Endothelial cell of umbilical vein (primary cell): ENCODE measurements at regions not wholly inside any gene's neighbourhood (a gene's known extent, or its start where the extent isn't known, plus 50 kb on each side); places are given as distances from the start of the nearest gene placed in this dataset.

Experiments used
- BruUV-seq: library from RNA; stranded (reverse); fragments of 400-500 nt; replicated peaks from 2 replicates; lab custom pipeline; 2021; lab: Mats Ljungman, UMichigan
- CTCF ChIA-PET: fragments of 300-600, 350-600 bp; sonication (Branson Sonifier 250); formaldehyde crosslinking; loops from one replicate; lab custom pipeline; 2021; ENCODE audit warnings: antibody characterized with exemption, inconsistent platforms; lab: Charles Lee
- POLR2A ChIA-PET: fragments of 300-600, 350-600 bp; sonication (Branson Sonifier 250); formaldehyde crosslinking; loops from one replicate; lab custom pipeline; 2021; ENCODE audit warnings: antibody characterized with exemption, inconsistent platforms; lab: Charles Lee
- DNase-seq: peaks from one replicate; pipeline ENCODE4 v3.0.0-alpha.2; 2011; ENCODE audit warnings: low read depth, low spot score
- FAIRE-seq: peaks from 2 replicates; lab custom pipeline; 2011; peaks lifted over from hg19 to GRCh38; lab: Jason Lieb, UNC
- H2AFZ ChIP-seq: 2 replicates; pipeline ENCODE4 v1.6.0; 2012; ENCODE audit warnings: low read depth, low read length, control low read depth, inconsistent platforms
- H3K27ac ChIP-seq: 2 replicates; pipeline ENCODE4 v1.5.1; 2011; ENCODE audit warnings: low read depth, mild to moderate bottlenecking, control low read depth, low read length, moderate library complexity; ENCODE audit not compliant: insufficient read depth
- H3K27me3 ChIP-seq, 2 experiments: 2 replicates each; pipeline versions ENCODE4 v1.6.0 to v1.6.1; 2011; ENCODE audit warnings: low read length in 2 of 2, mixed read lengths in 1 of 2; ENCODE audit not compliant: control insufficient read depth in 2 of 2, insufficient read depth in 2 of 2
- H3K36me3 ChIP-seq, 2 experiments: 2 replicates in 1 of 2; 3 replicates in 1 of 2; pipeline ENCODE4 v1.5.1; 2011; ENCODE audit warnings: low read length in 2 of 2, mild to moderate bottlenecking in 1 of 2, moderate library complexity in 1 of 2; ENCODE audit not compliant: control insufficient read depth in 2 of 2, insufficient read depth in 2 of 2; ENCODE audit errors: extremely low read depth in 1 of 2
- H3K4me1 ChIP-seq: 3 replicates; pipeline ENCODE4 v1.5.1; 2011; ENCODE audit warnings: mild to moderate bottlenecking, low read length; ENCODE audit not compliant: control insufficient read depth, insufficient read depth; ENCODE audit errors: extremely low read depth
- H3K4me2 ChIP-seq: 2 replicates; pipeline ENCODE4 v1.6.1; 2011; ENCODE audit warnings: low read length, control low read depth, mixed read lengths; ENCODE audit not compliant: insufficient read depth
- H3K4me3 ChIP-seq, 3 experiments: fragments of 200-600 bp in 1 of 3; sonication (generic), shearing (Covaris generic) in 1 of 3; replicated peaks in 1 of 3; 2 replicates each; pipeline ENCODE4 v1.5.1; 2011 to 2016; ENCODE audit warnings: control low read depth in 3 of 3, low read length in 3 of 3, mild to moderate bottlenecking in 2 of 3, inconsistent platforms in 1 of 3, low read depth in 1 of 3, moderate library complexity in 1 of 3; ENCODE audit not compliant: insufficient read depth in 1 of 3
- H3K79me2 ChIP-seq: 2 replicates; pipeline ENCODE4 v1.6.0; 2012; ENCODE audit warnings: low read length, inconsistent platforms; ENCODE audit not compliant: control insufficient read depth, insufficient read depth
- H3K9ac ChIP-seq: replicated peaks from 2 replicates; pipeline ENCODE3; 2011; ENCODE audit warnings: low read length, control low read depth; ENCODE audit not compliant: insufficient read depth; ENCODE audit errors: extremely low read depth
- H3K9me1 ChIP-seq: replicated peaks from 3 replicates; pipeline ENCODE4 v1.6.0; 2011; ENCODE audit warnings: mild to moderate bottlenecking, low read length; ENCODE audit not compliant: control insufficient read depth, insufficient read depth; ENCODE audit errors: extremely low read depth
- H3K9me3 ChIP-seq: replicated peaks from 2 replicates; pipeline ENCODE4 v1.5.1; 2012; ENCODE audit warnings: low read length, inconsistent platforms; ENCODE audit not compliant: control insufficient read depth, insufficient read depth
- H4K20me1 ChIP-seq: replicated peaks from 2 replicates; pipeline ENCODE3; 2011; ENCODE audit warnings: mild to moderate bottlenecking, low read length; ENCODE audit not compliant: control insufficient read depth, insufficient read depth; ENCODE audit errors: extremely low read depth
- CTCF ChIP-seq, 2 donors: IDR thresholded peaks; 1 replicate in 1 of 2; 2 replicates in 1 of 2; pipeline ENCODE4 v1.5.1; 2011; ENCODE audit warnings: low read length in 2 of 2, mild to moderate bottlenecking in 2 of 2, moderate library complexity in 2 of 2, control low read depth in 1 of 2, inconsistent platforms in 1 of 2, low read depth in 1 of 2; ENCODE audit not compliant: insufficient read depth in 1 of 2; ENCODE audit errors: extremely low read depth in 1 of 2
- EZH2 ChIP-seq: IDR thresholded peaks from 2 replicates; pipeline ENCODE4 v1.6.1; 2012; ENCODE audit warnings: borderline replicate concordance, low read depth, mild to moderate bottlenecking, moderate library complexity, low read length, inconsistent platforms; ENCODE audit not compliant: severe bottlenecking
- FOS ChIP-seq: IDR thresholded peaks from 2 replicates; pipeline ENCODE4 v1.6.1; 2011; ENCODE audit warnings: mild to moderate bottlenecking, low read length, moderate library complexity, borderline replicate concordance; ENCODE audit not compliant: insufficient read depth
- GATA2 ChIP-seq: IDR thresholded peaks from 2 replicates; pipeline ENCODE4 v1.7.0; 2011; ENCODE audit warnings: low read depth, mild to moderate bottlenecking, moderate library complexity, mixed read lengths, low read length; ENCODE audit not compliant: insufficient read length, insufficient read depth
- JUN ChIP-seq: IDR thresholded peaks from 2 replicates; pipeline ENCODE4 v1.6.1; 2011; ENCODE audit warnings: borderline replicate concordance, low read depth; ENCODE audit not compliant: insufficient read length, insufficient read depth
- MAX ChIP-seq: IDR thresholded peaks from 2 replicates; pipeline ENCODE4 v1.6.1; 2011; ENCODE audit not compliant: insufficient read depth, insufficient read length
- MYC ChIP-seq: IDR thresholded peaks from one replicate; pipeline ENCODE4 v1.6.1; 2011; ENCODE audit warnings: mild to moderate bottlenecking, low read depth, low read length
- POLR2A ChIP-seq: IDR thresholded peaks from 2 replicates; pipeline ENCODE4 v1.6.1; 2012; ENCODE audit warnings: low read depth, mild to moderate bottlenecking, control low read depth, low read length
- POLR2AphosphoS5 ChIP-seq: IDR thresholded peaks from 2 replicates; pipeline ENCODE4 v1.6.1; 2012; ENCODE audit warnings: low read depth, mild to moderate bottlenecking, control low read depth, low read length, moderate library complexity; ENCODE audit not compliant: insufficient read depth
- dilution Hi-C: fragments of 300-500 bp; cut with MboI; formaldehyde crosslinking; loops from one replicate; pipeline ENCODE4 v1.15.0; 2019; ENCODE audit warnings: low sequenced_read_pairs; ENCODE audit not compliant: extremely low pct_ligation_motif_present
- intact Hi-C: fragments of 100-400 bp; cut with micrococcal nuclease; formaldehyde crosslinking; loops from one replicate; pipeline ENCODE4 v1.10.0; 2022

- no peaks in the 10 kb centered on the region for H3K27me3 ChIP-seq
- H2AFZ ChIP-seq = no peak overlapping the region
- H3K27ac ChIP-seq = no peak overlapping the region
- dilution Hi-C loops = no loop called here
- H3K4me1 ChIP-seq = no peaks in the 10 kb centered on the region
- BruUV-seq = no TSS peak
- FAIRE-seq (no peak), DNase-seq (no peak)
- CTCF ChIA-PET = interaction anchor here (0.9 kb wide), 1 partner anchor 14 kb away, joined by 3 read pairs; no protein-coding TSS in a partner anchor
- no peak overlapping the region for H3K9ac ChIP-seq
- no peaks in the 10 kb centered on the region for H3K9me3 ChIP-seq
- H3K79me2 ChIP-seq = no peaks in the 10 kb centered on the region
- TF ChIP-seq POLR2AphosphoS5 = no peak
- no peak for TF ChIP-seq CTCF (IDR thresholded peaks at IDR 0.05; ENCODE audit: extremely low read depth in 1 of 2, insufficient read depth in 1 of 2, low read depth in 1 of 2, low read length in 2 of 2)
- no peak for TF ChIP-seq MYC
- no peak for TF ChIP-seq JUN
- TF ChIP-seq MAX = no peak
- no peak for TF ChIP-seq POLR2A
- no peak for TF ChIP-seq FOS
- no peak for TF ChIP-seq GATA2
- no peak for TF ChIP-seq EZH2
- H3K9me1 ChIP-seq = no peaks in the 10 kb centered on the region
- intact Hi-C loops = no loop called here
- no peak overlapping the region for H3K4me3 ChIP-seq
- H4K20me1 ChIP-seq = no peaks in the 10 kb centered on the region
- POLR2A ChIA-PET = no interaction called here
- H3K4me2 ChIP-seq = no peak overlapping the region
- H3K36me3 ChIP-seq = no peaks in the 10 kb centered on the region
Measured at GRCh38 chr4:124534131-124534530, 178.4 kb downstream of the ANKRD50 start.
